HG02840 (cell line): ENCODE measurements at regions not wholly inside any gene's neighbourhood (a gene's known extent, or its start where the extent isn't known, plus 50 kb on each side); places are given as distances from the start of the nearest gene placed in this dataset.
"Not testable (repeated sequence)": the region's sequence is repeated elsewhere in the genome, so short reads cannot be mapped to it uniquely, and the experiment has no call there.

ENCODE experiments used
- ATAC-seq: cut with Tn5 transposase; IDR thresholded peaks from one replicate; pipeline ENCODE4 v1.9.1; 2021; ENCODE audit warnings: mild to moderate bottlenecking, moderate library complexity, moderate number of reproducible peaks; ENCODE audit not compliant: unreplicated experiment, low FRiP score

- no peak for ATAC-seq
Observed at GRCh38 chr6:6746970-6747338, 158.4 kb downstream of the LY86 start.

- ATAC-seq, result no peak
Observed at GRCh38 chr6:6747371-6747770, 158.9 kb downstream of the LY86 start.

- ATAC-seq, result no peak
Observed at GRCh38 chr6:6748001-6748400, 159.5 kb downstream of the LY86 start.

- no peak for ATAC-seq
Observed at GRCh38 chr6:6749702-6750491, 161.4 kb downstream of the LY86 start.

GRCh38 chr6:6750594-6751265 is 162.2 kb downstream of the LY86 start:
- no peak for ATAC-seq

GRCh38 chr6:6751266-6751596 is 162.7 kb downstream of the LY86 start:
- ATAC-seq, result no peak

- ATAC-seq, result no peak
Observed at GRCh38 chr6:6751619-6752023, 163.1 kb downstream of the LY86 start.

- ATAC-seq, result no peak
Observed at GRCh38 chr6:6752129-6752528, 163.6 kb downstream of the LY86 start.

- ATAC-seq, result no peak
Observed at GRCh38 chr6:6753301-6753700, 164.8 kb downstream of the LY86 start.

- no peak for ATAC-seq
Observed at GRCh38 chr6:6756526-6756925, 168.0 kb downstream of the LY86 start.

GRCh38 chr6:6758546-6758914 is 170.0 kb downstream of the LY86 start:
- no peak for ATAC-seq

GRCh38 chr6:6758915-6759654 is 170.6 kb downstream of the LY86 start:
- peak; percentile 60 for ATAC-seq

GRCh38 chr6:6760002-6760401 is 171.5 kb downstream of the LY86 start:
- no peak for ATAC-seq

- not testable (repeated sequence) for ATAC-seq
Observed at GRCh38 chr6:6762566-6762965, 174.0 kb downstream of the LY86 start.

- ATAC-seq, result no peak
Observed at GRCh38 chr6:6764764-6765434, 176.4 kb downstream of the LY86 start.

- ATAC-seq, result no peak
Observed at GRCh38 chr6:6766230-6766905, 177.8 kb downstream of the LY86 start.

- no peak for ATAC-seq
Observed at GRCh38 chr6:6769466-6769865, 180.9 kb downstream of the LY86 start.

- ATAC-seq, result no peak
Observed at GRCh38 chr6:6771224-6771945, 182.9 kb downstream of the LY86 start.

- no peak for ATAC-seq
Observed at GRCh38 chr6:6771964-6772363, 183.4 kb downstream of the LY86 start.

GRCh38 chr6:6772751-6773150 is 184.2 kb downstream of the LY86 start:
- no peak for ATAC-seq
